ENCODE measurements at regions not wholly inside any gene's neighbourhood (a gene's known extent, or its start where the extent isn't known, plus 50 kb on each side); places are given as distances from the start of the nearest gene placed in this dataset.
"Not testable (repeated sequence)": the region's sequence is repeated elsewhere in the genome, so short reads cannot be mapped to it uniquely, and the experiment has no call there.

- no peak for DNase-seq (ENCODE audit: low read depth in 4 of 4, low spot score in 1 of 4)
Measured at GRCh38 chr5:136924490-136924889, 559.1 kb upstream of the TRPC7 start.

- no peak for DNase-seq (ENCODE audit: low read depth in 4 of 4, low spot score in 1 of 4)
Measured at GRCh38 chr5:136910625-136911024, 545.3 kb upstream of the TRPC7 start.

- DNase-seq (ENCODE audit: low read depth in 4 of 4, low spot score in 1 of 4): no peak
Measured at GRCh38 chr5:136909906-136910305, 544.6 kb upstream of the TRPC7 start.

GRCh38 chr5:136907371-136907770 is 542.0 kb upstream of the TRPC7 start:
- no peak for DNase-seq (ENCODE audit: low read depth in 4 of 4, low spot score in 1 of 4)

- DNase-seq (ENCODE audit: low read depth in 4 of 4, low spot score in 1 of 4): no peak
Measured at GRCh38 chr5:136906545-136906944, 541.2 kb upstream of the TRPC7 start.

GRCh38 chr5:136905571-136905970 is 540.2 kb upstream of the TRPC7 start:
- no peak for DNase-seq (ENCODE audit: low read depth in 4 of 4, low spot score in 1 of 4)

- no peak for DNase-seq (ENCODE audit: low read depth in 4 of 4, low spot score in 1 of 4)
Measured at GRCh38 chr5:136894070-136894469, 528.7 kb upstream of the TRPC7 start.

GRCh38 chr5:136892000-136892399 is 526.7 kb upstream of the TRPC7 start:
- no peak for DNase-seq (ENCODE audit: low read depth in 4 of 4, low spot score in 1 of 4)

GRCh38 chr5:136891175-136891972 is 526.0 kb upstream of the TRPC7 start:
- DNase-seq (ENCODE audit: low read depth in 4 of 4, low spot score in 1 of 4): no peak

- DNase-seq (ENCODE audit: low read depth in 4 of 4, low spot score in 1 of 4): no peak
Measured at GRCh38 chr5:136890431-136891148, 525.2 kb upstream of the TRPC7 start.

- DNase-seq (ENCODE audit: low read depth in 4 of 4, low spot score in 1 of 4): no peak
Measured at GRCh38 chr5:136886608-136887007, 521.3 kb upstream of the TRPC7 start.

- DNase-seq (ENCODE audit: low read depth in 4 of 4, low spot score in 1 of 4): no peak
Measured at GRCh38 chr5:136864960-136865359, 499.6 kb upstream of the TRPC7 start.

GRCh38 chr5:136856648-136857047 is 491.3 kb upstream of the TRPC7 start:
- no peak for DNase-seq (ENCODE audit: low read depth in 4 of 4, low spot score in 1 of 4)

- no peak for DNase-seq (ENCODE audit: low read depth in 4 of 4, low spot score in 1 of 4)
Measured at GRCh38 chr5:136853971-136854370, 488.6 kb upstream of the TRPC7 start.

- no peak for DNase-seq (ENCODE audit: low read depth in 4 of 4, low spot score in 1 of 4)
Measured at GRCh38 chr5:136840601-136841000, 475.3 kb upstream of the TRPC7 start.

- no peak for DNase-seq (ENCODE audit: low read depth in 4 of 4, low spot score in 1 of 4)
Measured at GRCh38 chr5:136836093-136836492, 470.7 kb upstream of the TRPC7 start.

GRCh38 chr5:136820848-136821247 is 455.5 kb upstream of the TRPC7 start:
- DNase-seq (ENCODE audit: low read depth in 4 of 4, low spot score in 1 of 4): no peak

- no peak for DNase-seq (ENCODE audit: low read depth in 4 of 4, low spot score in 1 of 4)
Measured at GRCh38 chr5:136819526-136820302, 454.4 kb upstream of the TRPC7 start.

GRCh38 chr5:136816327-136816726 is 451.0 kb upstream of the TRPC7 start:
- DNase-seq (ENCODE audit: low read depth in 4 of 4, low spot score in 1 of 4): no peak

GRCh38 chr5:136814619-136815378 is 449.5 kb upstream of the TRPC7 start:
- no peak for DNase-seq (ENCODE audit: low read depth in 4 of 4, low spot score in 1 of 4)

GRCh38 chr5:136812270-136812669 is 446.9 kb upstream of the TRPC7 start:
- DNase-seq (ENCODE audit: low read depth in 4 of 4, low spot score in 1 of 4): not testable (repeated sequence)

Measured in stimulated activated CD4-positive, alpha-beta T cell treated with anti-CD3 and anti-CD28 coated beads, Interleukin-1b, Interleukin-23, amount 100 ng/mL, for 24 hours (primary cell).